Kidney (tissue), 13 donors: ENCODE measurements at regions not wholly inside any gene's neighbourhood (a gene's known extent, or its start where the extent isn't known, plus 50 kb on each side); places are given as distances from the start of the nearest gene placed in this dataset.

ENCODE experiments used
- DNase-seq, 5 donors: peaks; one replicate each; pipeline ENCODE4 v3.0.0-alpha.2; 2013 to 2020
- FAIRE-seq: peaks from 2 replicates; lab custom pipeline; 2012; peaks lifted over from hg19 to GRCh38; lab: Jason Lieb, UNC
- H3K27ac ChIP-seq, 2 donors: one replicate each; pipeline ENCODE4 v1.7.0; 2013; ENCODE audit warnings: low read depth in 2 of 2, low read length in 2 of 2, inconsistent platforms in 1 of 2
- H3K27me3 ChIP-seq: one replicate; pipeline ENCODE4 v1.7.1; 2013; ENCODE audit warnings: low read length, inconsistent platforms; ENCODE audit not compliant: control insufficient read depth, insufficient read depth
- H3K36me3 ChIP-seq, 3 donors: one replicate each; pipeline versions ENCODE4 v1.7.0 to v1.7.1; 2013; ENCODE audit warnings: low read length in 3 of 3, control low read depth in 1 of 3, inconsistent platforms in 1 of 3; ENCODE audit not compliant: insufficient read depth in 3 of 3, control insufficient read depth in 2 of 3
- H3K4me1 ChIP-seq, 3 donors: one replicate each; pipeline versions ENCODE4 v1.7.0 to v1.7.1; 2013; ENCODE audit warnings: low read length in 3 of 3, inconsistent platforms in 1 of 3, low read depth in 1 of 3; ENCODE audit not compliant: control insufficient read depth in 2 of 3, insufficient read depth in 2 of 3
- H3K4me3 ChIP-seq, 3 donors: one replicate each; pipeline versions ENCODE4 v1.7.0 to v1.8.1; 2013; ENCODE audit warnings: low read length in 3 of 3, control low read depth in 1 of 3, inconsistent platforms in 1 of 3
- H3K9ac ChIP-seq, 3 donors: one replicate each; pipeline versions ENCODE4 v1.7.0 to v1.7.1; 2013; ENCODE audit warnings: low read length in 3 of 3, control low read depth in 1 of 3, inconsistent platforms in 1 of 3
- H3K9me3 ChIP-seq, 3 donors: one replicate each; pipeline versions ENCODE4 v1.7.0 to v1.7.1; 2013; ENCODE audit warnings: low read length in 3 of 3, control low read depth in 1 of 3, inconsistent platforms in 1 of 3; ENCODE audit not compliant: control insufficient read depth in 2 of 3, insufficient read depth in 1 of 3
- CTCF ChIP-seq: IDR thresholded peaks from 3 replicates; pipeline ENCODE4 v1.5.1; 2012; ENCODE audit warnings: mild to moderate bottlenecking, moderate library complexity, borderline replicate concordance; ENCODE audit not compliant: insufficient read depth; ENCODE audit errors: extremely low read depth
- intact Hi-C: fragments of 100-400 bp; cut with DNase I; formaldehyde crosslinking; loops from one replicate; pipeline ENCODE4 v1.11.1; 2022
- donor health status: control.
- donor health status: control.
- donor health status: control.
- donor health status: control.
- donor health status: control.
- donor health status: DM: yes; HTN: yes; CAD: no.
- donor health status: Normal renal cell carcinoma (clear cell type).

GRCh38 chr16:35142809-35143192 is 1683.4 kb downstream of the TP53TG3F start:
- no peak for TF ChIP-seq CTCF
- Histone ChIP-seq H3K36me3 (no peaks in the 10 kb centered on the region), H3K4me1 (no peaks in the 10 kb centered on the region), H3K9me3 (peaks cover 0 to 8% (median 5%) of the 10 kb centered on the region in 3 donors), H3K27me3 (no peaks in the 10 kb centered on the region), H3K9ac (no peak overlapping the region), H3K4me3 (no peak overlapping the region), H3K27ac (no peak overlapping the region)
- DNase-seq (no peak), FAIRE-seq (no peak)
- intact Hi-C loops: no loop called here

GRCh38 chr16:35144212-35144932 is 1685.0 kb downstream of the TP53TG3F start:
- H3K27me3 ChIP-seq: no peaks in the 10 kb centered on the region
- intact Hi-C loops: no loop called here
- no peaks in the 10 kb centered on the region for H3K36me3 ChIP-seq
- H3K4me1 ChIP-seq: no peaks in the 10 kb centered on the region
- FAIRE-seq (no peak), DNase-seq (no peak)
- peaks cover 0 to 9% (median 5%) of the 10 kb centered on the region in 3 donors for H3K9me3 ChIP-seq
- no peak overlapping the region for H3K9ac ChIP-seq
- no peak overlapping the region for H3K27ac ChIP-seq
- no peak overlapping the region for H3K4me3 ChIP-seq
- no peak for TF ChIP-seq CTCF

- DNase-seq (peak in 1 of 5 donors; percentile 56), FAIRE-seq (no peak)
- Histone ChIP-seq H3K27ac (no peak overlapping the region), H3K9me3 (peaks cover 0 to 16% (median 3%) of the 10 kb centered on the region in 3 donors), H3K9ac (no peak overlapping the region), H3K27me3 (no peaks in the 10 kb centered on the region), H3K4me3 (no peak overlapping the region), H3K4me1 (no peaks in the 10 kb centered on the region), H3K36me3 (no peaks in the 10 kb centered on the region)
- intact Hi-C loops: no loop called here
- TF ChIP-seq CTCF: no peak
Observed at GRCh38 chr16:35146031-35146710, 1686.8 kb downstream of the TP53TG3F start.
